H9 (cell line): ENCODE measurements at regions not wholly inside any gene's neighbourhood (a gene's known extent, or its start where the extent isn't known, plus 50 kb on each side); places are given as distances from the start of the nearest gene placed in this dataset.

ENCODE experiments used
- DNase-seq: peaks from one replicate; pipeline ENCODE4 v3.0.0-alpha.2; 2017
- H2AFZ ChIP-seq: one replicate; pipeline ENCODE4 v1.6.1; 2013; ENCODE audit warnings: mild to moderate bottlenecking, low read length, control low read depth, moderate library complexity
- H2AK5ac ChIP-seq: 2 replicates; pipeline ENCODE4 v1.6.1; 2013; ENCODE audit warnings: low read length, control low read depth, mixed read lengths; ENCODE audit not compliant: insufficient read length
- H2BK120ac ChIP-seq: one replicate; pipeline ENCODE4 v1.6.1; 2013; ENCODE audit warnings: low read depth, mild to moderate bottlenecking, low read length, control low read depth, inconsistent platforms; ENCODE audit not compliant: poor library complexity, severe bottlenecking
- H2BK12ac ChIP-seq: 2 replicates; pipeline ENCODE4 v1.6.1; 2013; ENCODE audit warnings: low read length, control low read depth, mixed read lengths, low read depth; ENCODE audit not compliant: insufficient read length
- H2BK15ac ChIP-seq: 2 replicates; pipeline ENCODE4 v1.6.1; 2013; ENCODE audit warnings: low read depth, low read length, control low read depth
- H2BK20ac ChIP-seq: one replicate; pipeline ENCODE4 v1.6.1; 2013; ENCODE audit warnings: low read depth, mild to moderate bottlenecking, low read length, control low read depth, inconsistent platforms; ENCODE audit not compliant: poor library complexity, severe bottlenecking
- H2BK5ac ChIP-seq: 2 replicates; pipeline ENCODE4 v1.6.1; 2013; ENCODE audit warnings: low read length, control low read depth, mixed read lengths; ENCODE audit not compliant: insufficient read length
- H3K14ac ChIP-seq: 2 replicates; pipeline ENCODE4 v1.6.1; 2013; ENCODE audit warnings: low read length, control low read depth; ENCODE audit not compliant: insufficient read depth
- H3K18ac ChIP-seq: 2 replicates; pipeline ENCODE4 v1.6.1; 2013; ENCODE audit warnings: low read depth, mild to moderate bottlenecking, mixed read lengths, low read length, control low read depth; ENCODE audit not compliant: insufficient read length
- H3K23ac ChIP-seq: 2 replicates; pipeline ENCODE4 v1.6.1; 2013; ENCODE audit warnings: low read length, control low read depth, mixed read lengths, low read depth; ENCODE audit not compliant: insufficient read length
- H3K23me2 ChIP-seq: 2 replicates; pipeline ENCODE4 v1.6.1; 2013; ENCODE audit warnings: low read depth, mild to moderate bottlenecking, mixed read lengths, low read length, control low read depth; ENCODE audit not compliant: insufficient read length, poor library complexity, severe bottlenecking
- H3K27ac ChIP-seq: 2 replicates; pipeline ENCODE4 v1.5.1; 2013; ENCODE audit warnings: low read length, control low read depth, mixed read lengths, low read depth; ENCODE audit not compliant: insufficient read length
- H3K27me3 ChIP-seq: 2 replicates; pipeline ENCODE4 v1.6.1; 2013; ENCODE audit warnings: low read length, control low read depth, inconsistent platforms; ENCODE audit not compliant: insufficient read depth
- H3K4ac ChIP-seq: 2 replicates; pipeline ENCODE4 v1.6.1; 2013; ENCODE audit warnings: low read depth, mild to moderate bottlenecking, control low read depth, inconsistent platforms, low read length, moderate library complexity
- H3K4me1 ChIP-seq: 2 replicates; pipeline ENCODE4 v1.6.1; 2013; ENCODE audit warnings: low read length, control low read depth, inconsistent platforms; ENCODE audit not compliant: insufficient read depth
- H3K4me2 ChIP-seq: 2 replicates; pipeline ENCODE4 v1.6.1; 2013; ENCODE audit warnings: low read length, control low read depth, mixed read lengths; ENCODE audit not compliant: insufficient read length, insufficient read depth
- H3K56ac ChIP-seq: 2 replicates; pipeline ENCODE4 v1.6.1; 2013; ENCODE audit warnings: low read depth, mild to moderate bottlenecking, mixed read lengths, low read length, control low read depth; ENCODE audit not compliant: insufficient read length
- H3K79me1 ChIP-seq: 2 replicates; pipeline ENCODE4 v1.6.1; 2013; ENCODE audit warnings: low read depth, mild to moderate bottlenecking, moderate library complexity, low read length, control low read depth, inconsistent platforms; ENCODE audit not compliant: insufficient read depth, poor library complexity, severe bottlenecking
- H3K79me2 ChIP-seq: 2 replicates; pipeline ENCODE4 v1.6.1; 2013; ENCODE audit warnings: low read length, control low read depth, inconsistent platforms; ENCODE audit not compliant: insufficient read depth
- H3K9ac ChIP-seq: 2 replicates; pipeline ENCODE4 v1.6.1; 2013; ENCODE audit warnings: low read length, control low read depth, mixed read lengths; ENCODE audit not compliant: insufficient read length; ENCODE audit errors: extremely low read depth
- H3K9me3 ChIP-seq: one replicate; pipeline ENCODE4 v1.6.1; 2013; ENCODE audit warnings: low read depth, low read length, inconsistent platforms; ENCODE audit not compliant: control insufficient read depth
- H3T11ph ChIP-seq: one replicate; pipeline ENCODE4 v1.6.1; 2013; ENCODE audit warnings: mild to moderate bottlenecking, low read length, control low read depth, inconsistent platforms
- H4K20me1 ChIP-seq: one replicate; pipeline ENCODE4 v1.6.1; 2013; ENCODE audit not compliant: control insufficient read depth, insufficient read length, insufficient read depth
- H4K5ac ChIP-seq: 2 replicates; pipeline ENCODE4 v1.6.1; 2013; ENCODE audit warnings: low read depth, mild to moderate bottlenecking, mixed read lengths, low read length, control low read depth; ENCODE audit not compliant: insufficient read length
- H4K8ac ChIP-seq: replicated peaks from 2 replicates; pipeline ENCODE4 v1.6.1; 2013; ENCODE audit warnings: low read length, control low read depth, mixed read lengths, low read depth; ENCODE audit not compliant: insufficient read length
- H4K91ac ChIP-seq: 2 replicates; pipeline ENCODE4 v1.6.1; 2013; ENCODE audit warnings: low read depth, mild to moderate bottlenecking, moderate library complexity, mixed read lengths, low read length, control low read depth; ENCODE audit not compliant: insufficient read length
- H3K27ac Mint-ChIP-seq, 3 experiments: 2 replicates in 2 of 3; 3 replicates in 1 of 3; pipeline ENCODE4 v1.8.0; 2020 to 2021; ENCODE audit warnings: mixed read lengths in 3 of 3, mild to moderate bottlenecking in 1 of 3, moderate library complexity in 1 of 3
- H3K27me3 Mint-ChIP-seq: 2 replicates; pipeline ENCODE4 v1.8.0; 2021; ENCODE audit warnings: low read depth, mild to moderate bottlenecking, moderate library complexity, mixed read lengths
- H3K36me3 Mint-ChIP-seq, 3 experiments: 2 replicates in 2 of 3; 3 replicates in 1 of 3; pipeline ENCODE4 v1.8.0; 2020 to 2021; ENCODE audit warnings: low read depth in 3 of 3, mixed read lengths in 3 of 3; ENCODE audit not compliant: insufficient read depth in 1 of 3
- H3K4me1 Mint-ChIP-seq, 2 experiments: 2 replicates each; pipeline ENCODE4 v1.8.0; 2020; ENCODE audit warnings: mixed read lengths in 2 of 2
- H3K4me3 Mint-ChIP-seq, 2 experiments: 2 replicates in 1 of 2; 3 replicates in 1 of 2; pipeline ENCODE4 v1.8.0; 2020 to 2021; ENCODE audit warnings: mild to moderate bottlenecking in 2 of 2, mixed read lengths in 2 of 2, moderate library complexity in 1 of 2
- H3K9me3 Mint-ChIP-seq, 2 experiments: 2 replicates in 1 of 2; 3 replicates in 1 of 2; pipeline ENCODE4 v1.8.0; 2020; ENCODE audit warnings: mild to moderate bottlenecking in 2 of 2, mixed read lengths in 2 of 2, moderate library complexity in 1 of 2
- WGBS: extraction: QIAGEN DNeasy Blood & Tissue Kit; methylation state at CpG from one replicate; pipeline ENCODE4 v1.1.7; 2013; ENCODE audit warnings: missing lambda C conversion rate, low lambda C conversion rate, mixed read lengths; ENCODE audit not compliant: insufficient read length; ENCODE audit errors: extremely low coverage; 5-methylcytosine and 5-hydroxymethylcytosine counted together
- TF ChIP-seq, protein P1 (sequence below): fragments of 200-600 bp; sonication (generic); conservative IDR thresholded peaks from 3 replicates; pipeline ENCODE4 v1.8.0; 2021; ENCODE audit warnings: antibody characterized with exemption, mild to moderate bottlenecking

- H3K27me3 Mint-ChIP-seq, result no peaks in the 10 kb centered on the region; the same call in 1 of the 2 replicates
- no peak overlapping the region for H2BK120ac ChIP-seq
- no peak overlapping the region for H3T11ph ChIP-seq
- no peak overlapping the region for H3K23ac ChIP-seq
- H2BK5ac ChIP-seq, result no peak overlapping the region
- no peak overlapping the region for H3K9ac ChIP-seq
- H3K18ac ChIP-seq, result no peak overlapping the region
- no peak overlapping the region for H3K4ac ChIP-seq
- no peaks in the 10 kb centered on the region for H4K20me1 ChIP-seq
- H3K4me2 ChIP-seq, result no peak overlapping the region
- H3K23me2 ChIP-seq, result no peaks in the 10 kb centered on the region
- H3K4me3 Mint-ChIP-seq, result no peak overlapping the region
- no peak overlapping the region for H2AK5ac ChIP-seq
- H3K4me1 Mint-ChIP-seq, result no peaks in the 10 kb centered on the region
- no peak overlapping the region for H2AFZ ChIP-seq
- H2BK12ac ChIP-seq, result no peak overlapping the region
- H3K27ac Mint-ChIP-seq, result no peak overlapping the region
- no peak overlapping the region for H2BK20ac ChIP-seq
- H3K79me2 ChIP-seq, result no peaks in the 10 kb centered on the region
- H3K9me3 ChIP-seq, result no peaks in the 10 kb centered on the region
- DNase-seq, result no peak
- H4K8ac ChIP-seq, result no peak overlapping the region
- no peak overlapping the region for H2BK15ac ChIP-seq
- WGBS, result no CpG with 5 or more reads among the region's 1 CpG
- no peaks in the 10 kb centered on the region for H3K4me1 ChIP-seq
- no peaks in the 10 kb centered on the region for H3K9me3 Mint-ChIP-seq
- no peak overlapping the region for H3K27ac ChIP-seq
- H3K14ac ChIP-seq, result no peak overlapping the region
- H3K56ac ChIP-seq, result no peak overlapping the region
- no peaks in the 10 kb centered on the region for H3K36me3 Mint-ChIP-seq
- no peak overlapping the region for H4K91ac ChIP-seq
- H4K5ac ChIP-seq, result no peak overlapping the region
- TF ChIP-seq, protein P1, sequence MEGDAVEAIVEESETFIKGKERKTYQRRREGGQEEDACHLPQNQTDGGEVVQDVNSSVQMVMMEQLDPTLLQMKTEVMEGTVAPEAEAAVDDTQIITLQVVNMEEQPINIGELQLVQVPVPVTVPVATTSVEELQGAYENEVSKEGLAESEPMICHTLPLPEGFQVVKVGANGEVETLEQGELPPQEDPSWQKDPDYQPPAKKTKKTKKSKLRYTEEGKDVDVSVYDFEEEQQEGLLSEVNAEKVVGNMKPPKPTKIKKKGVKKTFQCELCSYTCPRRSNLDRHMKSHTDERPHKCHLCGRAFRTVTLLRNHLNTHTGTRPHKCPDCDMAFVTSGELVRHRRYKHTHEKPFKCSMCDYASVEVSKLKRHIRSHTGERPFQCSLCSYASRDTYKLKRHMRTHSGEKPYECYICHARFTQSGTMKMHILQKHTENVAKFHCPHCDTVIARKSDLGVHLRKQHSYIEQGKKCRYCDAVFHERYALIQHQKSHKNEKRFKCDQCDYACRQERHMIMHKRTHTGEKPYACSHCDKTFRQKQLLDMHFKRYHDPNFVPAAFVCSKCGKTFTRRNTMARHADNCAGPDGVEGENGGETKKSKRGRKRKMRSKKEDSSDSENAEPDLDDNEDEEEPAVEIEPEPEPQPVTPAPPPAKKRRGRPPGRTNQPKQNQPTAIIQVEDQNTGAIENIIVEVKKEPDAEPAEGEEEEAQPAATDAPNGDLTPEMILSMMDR, result no peak
- H3K27me3 ChIP-seq, result no peaks in the 10 kb centered on the region
- H3K79me1 ChIP-seq, result no peaks in the 10 kb centered on the region
These were observed 130.3 kb upstream of the ARSJ start for GRCh38 chr4:114109776-114110175.
